ENCODE measurements at regions not wholly inside any gene's neighbourhood (a gene's known extent, or its start where the extent isn't known, plus 50 kb on each side); places are given as distances from the start of the nearest gene placed in this dataset.
"Not testable (repeated sequence)": the region's sequence is repeated elsewhere in the genome, so short reads cannot be mapped to it uniquely, and the experiment has no call there.

GRCh38 chr3:59496250-59496649 lies 446.4 kb upstream of the CFAP20DC start:
- DNase-seq = no peak

GRCh38 chr3:59494969-59495368 lies 445.1 kb upstream of the CFAP20DC start:
- not testable (repeated sequence) for DNase-seq

- no peak for DNase-seq
These were observed 436.7 kb upstream of the CFAP20DC start for GRCh38 chr3:59486520-59486919.

- DNase-seq = no peak
These were observed 433.4 kb upstream of the CFAP20DC start for GRCh38 chr3:59483191-59483590.

- DNase-seq = no peak
These were observed 432.9 kb upstream of the CFAP20DC start for GRCh38 chr3:59482684-59483083.

- DNase-seq = no peak
These were observed 432.1 kb upstream of the CFAP20DC start for GRCh38 chr3:59481776-59482400.

- no peak for DNase-seq
These were observed 430.7 kb upstream of the CFAP20DC start for GRCh38 chr3:59480486-59480995.

- DNase-seq = no peak
These were observed 423.8 kb upstream of the CFAP20DC start for GRCh38 chr3:59473636-59474035.

- no peak for DNase-seq
These were observed 422.7 kb upstream of the CFAP20DC start for GRCh38 chr3:59472541-59472940.

- DNase-seq = no peak
These were observed 420.3 kb upstream of the CFAP20DC start for GRCh38 chr3:59469948-59470723.

GRCh38 chr3:59467476-59467875 lies 417.7 kb upstream of the CFAP20DC start:
- DNase-seq = no peak

- DNase-seq = no peak
These were observed 414.4 kb upstream of the CFAP20DC start for GRCh38 chr3:59464187-59464586.

GRCh38 chr3:59463253-59463652 lies 413.4 kb upstream of the CFAP20DC start:
- no peak for DNase-seq

- no peak for DNase-seq
These were observed 410.2 kb upstream of the CFAP20DC start for GRCh38 chr3:59460068-59460467.

GRCh38 chr3:59456852-59457485 lies 407.1 kb upstream of the CFAP20DC start:
- no peak for DNase-seq

GRCh38 chr3:59451800-59452746 lies 402.2 kb upstream of the CFAP20DC start:
- no peak for DNase-seq

GRCh38 chr3:59450946-59451763 lies 401.3 kb upstream of the CFAP20DC start:
- DNase-seq = peak; percentile 84

- no peak for DNase-seq
These were observed 400.6 kb upstream of the CFAP20DC start for GRCh38 chr3:59450437-59450836.

- DNase-seq = no peak
These were observed 397.1 kb upstream of the CFAP20DC start for GRCh38 chr3:59446775-59447465.

- no peak for DNase-seq
These were observed 394.9 kb upstream of the CFAP20DC start for GRCh38 chr3:59444676-59445075.

GRCh38 chr3:59444294-59444671 lies 394.5 kb upstream of the CFAP20DC start:
- DNase-seq = no peak

All from activated CD8-positive, alpha-beta memory T cell treated with anti-CD3 and anti-CD28 coated beads for 24 hours (primary cell).